Neutrophil (primary cell): ENCODE measurements at regions not wholly inside any gene's neighbourhood (a gene's known extent, or its start where the extent isn't known, plus 50 kb on each side); places are given as distances from the start of the nearest gene placed in this dataset.

Source experiments
- H3K27ac ChIP-seq: fragments of 200-600 bp; sonication (generic); 2 replicates; pipeline ENCODE4 v1.5.1; 2016; ENCODE audit warnings: mild to moderate bottlenecking, moderate library complexity
- H3K27me3 ChIP-seq: fragments of 200-600 bp; sonication (generic); 2 replicates; pipeline ENCODE4 v1.6.0; 2016; ENCODE audit warnings: mild to moderate bottlenecking
- H3K36me3 ChIP-seq: fragments of 200-600 bp; sonication (generic); 2 replicates; pipeline ENCODE4 v1.5.1; 2017
- H3K4me1 ChIP-seq, 2 experiments: fragments of 200-600 bp in 1 of 2; sonication (generic) in 1 of 2; 1 replicate in 1 of 2; 2 replicates in 1 of 2; pipeline versions ENCODE4 v1.5.1 to v1.6.1; 2013 to 2016; ENCODE audit warnings: low read depth in 1 of 2, low read length in 1 of 2, mild to moderate bottlenecking in 1 of 2, moderate library complexity in 1 of 2; ENCODE audit not compliant: control insufficient read depth in 1 of 2, insufficient read depth in 1 of 2
- H3K4me3 ChIP-seq, 2 experiments: fragments of 200-600 bp in 1 of 2; sonication (generic) in 1 of 2; 1 replicate in 1 of 2; 2 replicates in 1 of 2; pipeline ENCODE4 v1.5.1; 2013 to 2016; ENCODE audit warnings: low read depth in 1 of 2, low read length in 1 of 2, mild to moderate bottlenecking in 1 of 2, moderate library complexity in 1 of 2
- H3K9me3 ChIP-seq: fragments of 200-600 bp; sonication (generic); 2 replicates; pipeline ENCODE4 v1.5.1; 2016
- CTCF ChIP-seq: fragments of 200-600 bp; sonication (generic); IDR thresholded peaks from 2 replicates; pipeline ENCODE4 v1.5.1; 2016; ENCODE audit warnings: antibody characterized with exemption

DNA sequence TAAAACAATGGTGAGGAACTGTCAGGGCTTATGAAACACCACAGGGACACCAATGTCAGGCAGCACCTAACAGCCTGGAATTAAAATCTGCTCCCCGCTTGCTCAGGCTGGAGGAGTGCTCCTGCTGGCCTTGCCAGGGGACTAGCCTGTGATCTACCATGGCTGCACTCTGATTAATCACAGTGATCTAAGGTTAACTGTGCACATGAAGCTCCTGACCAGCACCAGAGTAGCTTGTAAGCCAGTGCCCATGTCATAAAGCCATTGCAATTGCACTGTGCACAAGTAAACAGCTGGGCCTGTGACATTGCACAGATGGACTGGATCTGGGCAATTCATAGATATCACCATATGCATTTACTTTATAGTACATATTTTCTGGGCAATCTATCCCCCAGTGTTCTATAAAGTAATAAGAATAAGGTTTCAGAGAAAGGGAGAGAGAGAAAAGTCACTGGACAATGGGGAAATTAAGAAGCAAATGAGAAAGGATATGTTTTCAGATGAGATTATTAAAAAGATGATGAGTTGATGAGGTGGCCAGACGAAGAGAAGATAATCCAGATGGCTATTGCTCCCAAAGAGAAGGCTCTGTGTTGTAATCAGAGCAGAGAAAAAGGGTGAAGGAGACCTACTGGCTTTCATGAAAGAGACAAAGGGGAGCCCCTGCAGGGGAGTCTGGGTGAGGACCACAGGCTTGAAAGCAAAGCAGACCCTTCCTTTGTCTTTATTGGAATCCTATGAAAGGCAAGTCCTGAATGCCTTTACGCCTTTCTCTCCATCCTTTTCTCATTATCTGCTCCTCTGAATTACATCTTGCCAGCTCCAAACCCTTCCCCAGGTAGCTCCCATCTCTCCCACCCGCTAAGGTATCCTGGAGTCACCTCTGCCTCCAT is 145.8 kb downstream of the SLC38A6 start:
- Histone ChIP-seq H3K9me3 (no peaks in the 10 kb centered on the region), H3K4me3 (no peak overlapping the region), H3K4me1 (no peaks in the 10 kb centered on the region), H3K36me3 (no peaks in the 10 kb centered on the region), H3K27ac (no peak overlapping the region), H3K27me3 (peaks cover 33% of the 10 kb centered on the region)
- TF ChIP-seq CTCF: no peak

- no peaks in the 10 kb centered on the region for H3K9me3 ChIP-seq
- no peaks in the 10 kb centered on the region for H3K36me3 ChIP-seq
- H3K4me1 ChIP-seq: no peaks in the 10 kb centered on the region
- no peak overlapping the region for H3K4me3 ChIP-seq
- peaks cover 33% of the 10 kb centered on the region for H3K27me3 ChIP-seq
- no peak overlapping the region for H3K27ac ChIP-seq
- no peak for TF ChIP-seq CTCF
Measured at GRCh38 chr14:61125867-61126572, 145.0 kb downstream of the SLC38A6 start.

DNA sequence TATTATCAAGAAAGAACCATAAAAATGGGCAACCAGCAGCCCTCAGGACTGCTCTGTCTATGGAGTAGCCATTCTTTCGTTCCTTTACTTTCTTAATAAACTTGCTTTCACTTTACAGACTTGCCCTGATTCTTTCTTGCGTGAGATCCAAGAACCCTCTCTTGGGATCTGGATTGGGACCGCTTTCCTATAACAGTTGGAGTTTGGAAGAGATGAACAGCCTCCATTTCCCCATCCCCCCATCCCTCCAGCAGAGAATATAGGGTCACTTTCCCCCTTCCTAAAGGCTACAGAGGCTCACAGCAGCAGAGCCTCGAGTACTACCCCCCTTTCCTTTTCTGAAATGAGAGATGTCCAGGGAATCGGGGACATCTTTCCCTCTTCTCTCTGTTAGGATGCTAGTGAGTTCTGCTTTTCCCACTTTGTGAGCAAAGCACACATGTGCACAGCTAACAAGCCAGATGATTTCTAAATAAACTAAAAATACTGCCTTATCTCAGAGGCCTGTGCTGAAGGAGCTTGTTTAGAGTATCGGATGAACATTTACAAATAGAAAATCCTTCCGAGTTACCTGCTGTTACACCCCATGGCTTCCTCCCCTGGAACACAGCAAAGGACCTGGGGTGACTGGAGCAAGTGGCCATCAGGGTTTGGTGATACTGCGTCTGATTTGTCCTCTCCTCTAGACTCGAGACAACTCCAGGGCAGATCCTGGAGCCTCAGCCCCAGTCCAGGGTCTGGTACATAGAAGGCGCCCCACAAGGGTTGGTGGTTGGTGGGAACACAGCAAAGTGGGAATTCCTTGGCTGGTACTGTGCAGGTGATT is 144.2 kb downstream of the SLC38A6 start:
- no peaks in the 10 kb centered on the region for H3K4me1 ChIP-seq
- H3K27ac ChIP-seq: no peak overlapping the region
- no peaks in the 10 kb centered on the region for H3K9me3 ChIP-seq
- TF ChIP-seq CTCF: no peak
- no peak overlapping the region for H3K4me3 ChIP-seq
- peaks cover 33% of the 10 kb centered on the region for H3K27me3 ChIP-seq
- H3K36me3 ChIP-seq: no peaks in the 10 kb centered on the region

GRCh38 chr14:61122862-61123261 is 141.8 kb downstream of the SLC38A6 start:
- Histone ChIP-seq H3K9me3 (no peaks in the 10 kb centered on the region), H3K4me1 (no peaks in the 10 kb centered on the region), H3K36me3 (no peaks in the 10 kb centered on the region), H3K27ac (no peak overlapping the region), H3K4me3 (no peak overlapping the region), H3K27me3 (peaks cover 33% of the 10 kb centered on the region)
- TF ChIP-seq CTCF: no peak

- no peak for TF ChIP-seq CTCF
- H3K4me1 ChIP-seq: no peaks in the 10 kb centered on the region
- no peak overlapping the region for H3K4me3 ChIP-seq
- H3K9me3 ChIP-seq: peaks cover under 1% of the 10 kb centered on the region
- H3K36me3 ChIP-seq: no peaks in the 10 kb centered on the region
- peaks cover 24% of the 10 kb centered on the region for H3K27me3 ChIP-seq
- no peak overlapping the region for H3K27ac ChIP-seq
Measured at GRCh38 chr14:61121355-61121787, 140.3 kb downstream of the SLC38A6 start.
